ENCODE measurements at regions not wholly inside any gene's neighbourhood (a gene's known extent, or its start where the extent isn't known, plus 50 kb on each side); places are given as distances from the start of the nearest gene placed in this dataset.
"Not testable (repeated sequence)": the region's sequence is repeated elsewhere in the genome, so short reads cannot be mapped to it uniquely, and the experiment has no call there.

DNA sequence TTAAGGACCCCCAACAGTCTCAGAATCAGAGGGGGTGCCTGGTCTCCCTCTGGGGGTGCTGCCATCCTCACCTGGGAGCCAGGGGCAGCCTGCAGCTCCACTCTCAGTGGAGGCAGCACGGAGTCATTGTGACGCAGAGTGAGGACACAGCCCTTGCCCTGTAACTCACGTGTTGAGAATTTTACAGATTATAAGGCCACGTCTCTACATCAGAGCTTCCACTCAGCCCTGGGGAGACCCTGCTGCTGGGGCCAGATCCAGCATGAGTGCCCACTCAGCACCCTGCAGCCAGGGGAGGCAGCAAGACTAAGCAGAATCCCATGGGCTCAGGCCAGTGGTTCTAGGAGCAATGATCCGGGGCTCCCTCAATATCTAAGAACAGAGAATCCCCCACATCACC, 137.4 kb upstream of the AFDN start:
- WGBS, 2 donors, result 94 to 95% methylated on average over 5 of the region's 5 CpGs
- Histone ChIP-seq H3K27me3 (no peaks in the 10 kb centered on the region), H3K4me1 (no peaks in the 10 kb centered on the region), H3K9me3 (no peaks in the 10 kb centered on the region), H3K27ac (no peak overlapping the region), H3K36me3 (no peaks in the 10 kb centered on the region), H3K4me3 (no peak overlapping the region)
- intact Hi-C loops (cut with DNase I), result no loop called here
- no peak for DNase-seq
- TF ChIP-seq CTCF (IDR thresholded peaks at IDR 0.05) (no peak), EP300 (IDR thresholded peaks at IDR 0.05) (no peak), POLR2A (IDR thresholded peaks at IDR 0.05) (no peak), POLR2AphosphoS5 (IDR thresholded peaks at IDR 0.05) (no peak)

- Histone ChIP-seq H3K9me3 (no peaks in the 10 kb centered on the region), H3K4me1 (no peaks in the 10 kb centered on the region), H3K4me3 (no peak overlapping the region), H3K36me3 (no peaks in the 10 kb centered on the region), H3K27ac (no peak overlapping the region), H3K27me3 (no peaks in the 10 kb centered on the region)
- intact Hi-C loops (cut with DNase I), result no loop called here
- WGBS, 2 donors, result 86 to 91% methylated on average over 6 of the region's 6 CpGs
- DNase-seq, result peak; percentile 28
- no peak for TF ChIP-seq POLR2AphosphoS5 (IDR thresholded peaks at IDR 0.05)
- TF ChIP-seq EP300 (IDR thresholded peaks at IDR 0.05), result no peak
- TF ChIP-seq POLR2A (IDR thresholded peaks at IDR 0.05), result no peak
- no peak for TF ChIP-seq CTCF (IDR thresholded peaks at IDR 0.05)
Observed at GRCh38 chr6:167689751-167690150, 137.0 kb upstream of the AFDN start.

GRCh38 chr6:167690167-167690922, 136.4 kb upstream of the AFDN start:
- H3K36me3 ChIP-seq; H3K27ac ChIP-seq; intact Hi-C loops (cut with DNase I); H3K4me3 ChIP-seq; H3K9me3 ChIP-seq; H3K27me3 ChIP-seq; H3K4me1 ChIP-seq: not testable (repeated sequence)
- DNase-seq, result peak; percentile 42
- 93 to 94% methylated on average over 14 of the region's 14 CpGs for WGBS, 2 donors

DNA sequence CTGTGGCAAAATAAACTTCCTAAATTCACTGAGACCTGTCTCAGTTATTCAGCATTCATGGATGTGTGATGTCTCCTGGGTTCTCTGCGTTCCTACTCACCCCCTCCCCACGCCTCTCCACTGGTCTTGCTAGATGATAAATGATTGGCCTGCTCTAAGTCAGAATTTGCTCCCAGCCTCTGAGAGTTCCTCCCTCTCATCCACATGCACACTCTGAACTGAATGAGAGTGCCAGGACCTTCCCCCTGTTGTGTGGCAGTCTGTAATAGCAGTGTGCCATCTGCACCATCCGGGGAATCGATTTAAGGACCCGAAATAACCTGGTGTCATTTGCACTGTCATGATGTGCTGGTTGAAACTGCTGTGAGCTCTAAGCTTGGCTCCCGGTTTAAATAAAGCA, 135.8 kb upstream of the AFDN start:
- no peaks in the 10 kb centered on the region for H3K27me3 ChIP-seq
- no peaks in the 10 kb centered on the region for H3K4me1 ChIP-seq
- H3K4me3 ChIP-seq, result no peak overlapping the region
- no peak overlapping the region for H3K27ac ChIP-seq
- H3K9me3 ChIP-seq, result no peaks in the 10 kb centered on the region
- no peak for DNase-seq
- WGBS, 2 donors, result 90% methylated on average over 6 of the region's 6 CpGs
- intact Hi-C loops (cut with DNase I), result no loop called here
- H3K36me3 ChIP-seq, result no peaks in the 10 kb centered on the region
- TF ChIP-seq EP300 (IDR thresholded peaks at IDR 0.05) (no peak), POLR2A (IDR thresholded peaks at IDR 0.05) (no peak), CTCF (IDR thresholded peaks at IDR 0.05) (no peak), POLR2AphosphoS5 (IDR thresholded peaks at IDR 0.05) (no peak)

- Histone ChIP-seq H3K4me3 (no peak overlapping the region), H3K36me3 (no peaks in the 10 kb centered on the region), H3K27me3 (no peaks in the 10 kb centered on the region), H3K27ac (no peak overlapping the region), H3K9me3 (no peaks in the 10 kb centered on the region), H3K4me1 (no peaks in the 10 kb centered on the region)
- DNase-seq, result peak; percentile 17
- TF ChIP-seq EP300 (IDR thresholded peaks at IDR 0.05) (no peak), POLR2AphosphoS5 (IDR thresholded peaks at IDR 0.05) (no peak), POLR2A (IDR thresholded peaks at IDR 0.05) (no peak), CTCF (IDR thresholded peaks at IDR 0.05) (no peak)
- intact Hi-C loops (cut with DNase I), result no loop called here
- 87 to 91% methylated on average over 13 of the region's 13 CpGs for WGBS, 2 donors
Observed at GRCh38 chr6:167691533-167692312, 135.0 kb upstream of the AFDN start.

DNA sequence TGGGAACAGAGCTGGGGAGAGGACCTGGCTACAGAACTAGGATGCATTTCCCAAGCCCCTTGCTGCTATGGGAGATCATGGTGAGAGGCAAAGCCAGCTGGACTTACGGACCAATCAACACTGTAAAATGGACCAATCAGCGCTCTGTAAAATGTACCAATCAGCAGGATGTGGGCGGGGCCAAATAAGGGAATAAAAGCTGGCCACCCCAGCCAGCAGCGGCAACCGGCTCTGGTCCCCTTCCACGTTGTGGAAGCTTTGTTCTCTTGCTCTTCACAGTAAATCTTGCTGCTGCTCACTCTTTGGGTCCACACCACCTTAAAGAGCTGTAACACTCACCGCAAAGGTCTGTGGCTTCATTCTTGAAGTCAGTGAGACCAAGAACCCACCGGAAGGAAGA, 133.2 kb upstream of the AFDN start:
- intact Hi-C loops (cut with DNase I), result not testable (repeated sequence)

More for the DNA sequence above, 133.2 kb upstream of the AFDN start:
- H3K27me3 ChIP-seq, H3K27ac ChIP-seq, DNase-seq, H3K4me1 ChIP-seq, H3K9me3 ChIP-seq, H3K36me3 ChIP-seq, H3K4me3 ChIP-seq: not testable (repeated sequence)
- 95% methylated on average over 8 of the region's 8 CpGs for WGBS, 2 donors
